ENCODE measurements at regions not wholly inside any gene's neighbourhood (a gene's known extent, or its start where the extent isn't known, plus 50 kb on each side); places are given as distances from the start of the nearest gene placed in this dataset.

DNA sequence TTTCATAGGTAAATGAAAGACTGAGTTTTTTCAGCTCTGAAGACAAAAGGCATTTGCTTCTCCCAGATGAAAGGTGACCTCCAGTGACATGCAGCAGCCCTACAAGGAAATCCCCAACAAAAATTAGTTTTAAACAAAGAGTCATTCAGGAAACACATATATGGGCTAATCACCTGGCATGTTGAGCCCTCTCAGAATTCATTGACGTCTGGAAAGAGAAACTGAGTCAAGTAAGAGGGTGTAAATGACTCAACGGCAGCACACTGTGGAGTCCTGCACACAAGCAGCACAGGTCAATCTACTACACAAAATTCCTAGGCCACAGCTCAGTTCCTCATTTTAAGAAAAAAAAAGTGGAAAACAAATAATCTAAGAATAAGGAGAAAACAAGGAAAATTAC, 592.3 kb downstream of the EPHA7 start:
- TF ChIP-seq, protein P1, sequence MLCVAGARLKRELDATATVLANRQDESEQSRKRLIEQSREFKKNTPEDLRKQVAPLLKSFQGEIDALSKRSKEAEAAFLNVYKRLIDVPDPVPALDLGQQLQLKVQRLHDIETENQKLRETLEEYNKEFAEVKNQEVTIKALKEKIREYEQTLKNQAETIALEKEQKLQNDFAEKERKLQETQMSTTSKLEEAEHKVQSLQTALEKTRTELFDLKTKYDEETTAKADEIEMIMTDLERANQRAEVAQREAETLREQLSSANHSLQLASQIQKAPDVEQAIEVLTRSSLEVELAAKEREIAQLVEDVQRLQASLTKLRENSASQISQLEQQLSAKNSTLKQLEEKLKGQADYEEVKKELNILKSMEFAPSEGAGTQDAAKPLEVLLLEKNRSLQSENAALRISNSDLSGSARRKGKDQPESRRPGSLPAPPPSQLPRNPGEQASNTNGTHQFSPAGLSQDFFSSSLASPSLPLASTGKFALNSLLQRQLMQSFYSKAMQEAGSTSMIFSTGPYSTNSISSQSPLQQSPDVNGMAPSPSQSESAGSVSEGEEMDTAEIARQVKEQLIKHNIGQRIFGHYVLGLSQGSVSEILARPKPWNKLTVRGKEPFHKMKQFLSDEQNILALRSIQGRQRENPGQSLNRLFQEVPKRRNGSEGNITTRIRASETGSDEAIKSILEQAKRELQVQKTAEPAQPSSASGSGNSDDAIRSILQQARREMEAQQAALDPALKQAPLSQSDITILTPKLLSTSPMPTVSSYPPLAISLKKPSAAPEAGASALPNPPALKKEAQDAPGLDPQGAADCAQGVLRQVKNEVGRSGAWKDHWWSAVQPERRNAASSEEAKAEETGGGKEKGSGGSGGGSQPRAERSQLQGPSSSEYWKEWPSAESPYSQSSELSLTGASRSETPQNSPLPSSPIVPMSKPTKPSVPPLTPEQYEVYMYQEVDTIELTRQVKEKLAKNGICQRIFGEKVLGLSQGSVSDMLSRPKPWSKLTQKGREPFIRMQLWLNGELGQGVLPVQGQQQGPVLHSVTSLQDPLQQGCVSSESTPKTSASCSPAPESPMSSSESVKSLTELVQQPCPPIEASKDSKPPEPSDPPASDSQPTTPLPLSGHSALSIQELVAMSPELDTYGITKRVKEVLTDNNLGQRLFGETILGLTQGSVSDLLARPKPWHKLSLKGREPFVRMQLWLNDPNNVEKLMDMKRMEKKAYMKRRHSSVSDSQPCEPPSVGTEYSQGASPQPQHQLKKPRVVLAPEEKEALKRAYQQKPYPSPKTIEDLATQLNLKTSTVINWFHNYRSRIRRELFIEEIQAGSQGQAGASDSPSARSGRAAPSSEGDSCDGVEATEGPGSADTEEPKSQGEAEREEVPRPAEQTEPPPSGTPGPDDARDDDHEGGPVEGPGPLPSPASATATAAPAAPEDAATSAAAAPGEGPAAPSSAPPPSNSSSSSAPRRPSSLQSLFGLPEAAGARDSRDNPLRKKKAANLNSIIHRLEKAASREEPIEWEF (IDR thresholded peaks at IDR 0.05; ENCODE audit: insufficient replicate concordance, low read depth, low read length), result no peak
- TF ChIP-seq, protein P2, sequence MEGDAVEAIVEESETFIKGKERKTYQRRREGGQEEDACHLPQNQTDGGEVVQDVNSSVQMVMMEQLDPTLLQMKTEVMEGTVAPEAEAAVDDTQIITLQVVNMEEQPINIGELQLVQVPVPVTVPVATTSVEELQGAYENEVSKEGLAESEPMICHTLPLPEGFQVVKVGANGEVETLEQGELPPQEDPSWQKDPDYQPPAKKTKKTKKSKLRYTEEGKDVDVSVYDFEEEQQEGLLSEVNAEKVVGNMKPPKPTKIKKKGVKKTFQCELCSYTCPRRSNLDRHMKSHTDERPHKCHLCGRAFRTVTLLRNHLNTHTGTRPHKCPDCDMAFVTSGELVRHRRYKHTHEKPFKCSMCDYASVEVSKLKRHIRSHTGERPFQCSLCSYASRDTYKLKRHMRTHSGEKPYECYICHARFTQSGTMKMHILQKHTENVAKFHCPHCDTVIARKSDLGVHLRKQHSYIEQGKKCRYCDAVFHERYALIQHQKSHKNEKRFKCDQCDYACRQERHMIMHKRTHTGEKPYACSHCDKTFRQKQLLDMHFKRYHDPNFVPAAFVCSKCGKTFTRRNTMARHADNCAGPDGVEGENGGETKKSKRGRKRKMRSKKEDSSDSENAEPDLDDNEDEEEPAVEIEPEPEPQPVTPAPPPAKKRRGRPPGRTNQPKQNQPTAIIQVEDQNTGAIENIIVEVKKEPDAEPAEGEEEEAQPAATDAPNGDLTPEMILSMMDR (IDR thresholded peaks at IDR 0.05 in 2 of 3, conservative IDR thresholded peaks at IDR 0.05 in 1 of 3; ENCODE audit: control insufficient read depth in 2 of 3, extremely low read depth in 1 of 3, insufficient read depth in 1 of 3, low read depth in 3 of 3, low read length in 3 of 3), result no peak
- TF ChIP-seq NFIC (IDR thresholded peaks at IDR 0.05; ENCODE audit: low read depth, low read length), result no peak
- TF ChIP-seq EZH2 (IDR thresholded peaks at IDR 0.05; ENCODE audit: borderline replicate concordance, control insufficient read depth, low read depth, low read length), result no peak
- TF ChIP-seq, protein P3, sequence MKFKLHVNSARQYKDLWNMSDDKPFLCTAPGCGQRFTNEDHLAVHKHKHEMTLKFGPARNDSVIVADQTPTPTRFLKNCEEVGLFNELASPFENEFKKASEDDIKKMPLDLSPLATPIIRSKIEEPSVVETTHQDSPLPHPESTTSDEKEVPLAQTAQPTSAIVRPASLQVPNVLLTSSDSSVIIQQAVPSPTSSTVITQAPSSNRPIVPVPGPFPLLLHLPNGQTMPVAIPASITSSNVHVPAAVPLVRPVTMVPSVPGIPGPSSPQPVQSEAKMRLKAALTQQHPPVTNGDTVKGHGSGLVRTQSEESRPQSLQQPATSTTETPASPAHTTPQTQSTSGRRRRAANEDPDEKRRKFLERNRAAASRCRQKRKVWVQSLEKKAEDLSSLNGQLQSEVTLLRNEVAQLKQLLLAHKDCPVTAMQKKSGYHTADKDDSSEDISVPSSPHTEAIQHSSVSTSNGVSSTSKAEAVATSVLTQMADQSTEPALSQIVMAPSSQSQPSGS (IDR thresholded peaks at IDR 0.05; ENCODE audit: low read length), result no peak
- TF ChIP-seq POLR2A (IDR thresholded peaks at IDR 0.05; ENCODE audit: low read depth, low read length), result no peak
- no peak for TF ChIP-seq POLR2AphosphoS5 (IDR thresholded peaks at IDR 0.05; ENCODE audit: low read length)

Measured in GM12878 (cell line).